GM18502 (cell line): ENCODE measurements at regions not wholly inside any gene's neighbourhood (a gene's known extent, or its start where the extent isn't known, plus 50 kb on each side); places are given as distances from the start of the nearest gene placed in this dataset.

Source experiments
- ATAC-seq: cut with Tn5 transposase; IDR thresholded peaks from one replicate; pipeline ENCODE4 v1.9.1; 2021; ENCODE audit warnings: mild to moderate bottlenecking; ENCODE audit not compliant: unreplicated experiment, poor library complexity

- no peak for ATAC-seq
Observed at GRCh38 chr4:75126058-75126457, 193.1 kb downstream of the PARM1 start.

GRCh38 chr4:75122424-75123014 lies 189.6 kb downstream of the PARM1 start:
- no peak for ATAC-seq

DNA sequence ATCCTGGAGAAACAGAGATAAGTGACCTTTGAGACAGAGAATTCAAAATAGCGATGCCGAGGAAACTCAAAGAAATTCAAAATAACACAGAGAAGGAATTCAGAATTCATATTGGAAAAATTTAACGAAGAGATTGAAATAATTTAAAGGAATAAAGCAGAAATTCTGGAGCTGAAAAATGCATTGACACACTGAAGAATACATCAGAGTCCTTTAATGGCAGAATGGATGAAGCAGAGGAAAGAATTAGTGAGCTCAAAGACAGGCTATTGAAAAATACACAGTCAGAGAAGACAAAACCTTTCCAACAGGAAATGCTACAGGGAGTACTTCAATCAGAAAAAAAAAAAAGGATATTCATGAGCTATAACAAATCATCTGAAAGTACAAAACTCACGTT lies 185.8 kb downstream of the PARM1 start:
- no peak for ATAC-seq

DNA sequence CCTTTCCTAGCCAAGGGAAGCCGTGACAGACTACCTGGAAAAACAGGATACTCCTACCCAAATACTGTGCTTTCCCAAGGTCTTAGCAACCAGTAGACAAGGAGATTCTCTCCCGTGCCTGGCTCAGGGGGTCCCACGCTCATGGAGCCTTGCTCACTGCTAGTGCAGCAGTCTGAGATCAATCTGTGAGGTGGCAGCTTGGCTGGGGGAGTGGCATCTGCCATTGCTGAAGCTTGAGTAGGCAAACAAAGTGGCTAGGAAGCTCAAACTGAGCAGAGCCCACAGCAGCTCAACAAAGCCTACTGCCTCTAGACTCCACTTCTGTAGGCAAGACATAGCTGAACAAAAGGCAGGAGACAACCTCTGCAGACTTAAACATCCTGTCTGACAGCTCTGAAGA lies 177.1 kb downstream of the PARM1 start:
- ATAC-seq, result no peak

GRCh38 chr4:75107755-75108612 lies 175.1 kb downstream of the PARM1 start:
- ATAC-seq, result peak; percentile 81

- no peak for ATAC-seq
Observed at GRCh38 chr4:75102787-75103085, 169.8 kb downstream of the PARM1 start.

GRCh38 chr4:75101906-75102786 lies 169.2 kb downstream of the PARM1 start:
- peak; percentile 52 for ATAC-seq
